NOMO-1 treated with DMSO at 0.1 percent for 48 hours (cell line): ENCODE measurements at regions not wholly inside any gene's neighbourhood (a gene's known extent, or its start where the extent isn't known, plus 50 kb on each side); places are given as distances from the start of the nearest gene placed in this dataset.
"Not testable (repeated sequence)": the region's sequence is repeated elsewhere in the genome, so short reads cannot be mapped to it uniquely, and the experiment has no call there.

Experiments used
- DNase-seq: peaks from one replicate; lab custom pipeline; 2025; ENCODE audit not compliant: unreplicated experiment; lab: John Stamatoyannopoulos, UW

GRCh38 chr14:30417121-30417520 lies 141.8 kb upstream of the G2E3 start:
- DNase-seq, result no peak

- DNase-seq, result no peak
Observed at GRCh38 chr14:30417999-30418398, 141.0 kb upstream of the G2E3 start.

GRCh38 chr14:30419037-30419436 lies 139.9 kb upstream of the G2E3 start:
- DNase-seq, result no peak

GRCh38 chr14:30420515-30420914 lies 138.4 kb upstream of the G2E3 start:
- DNase-seq, result no peak

GRCh38 chr14:30426463-30426862 lies 132.5 kb upstream of the G2E3 start:
- no peak for DNase-seq

GRCh38 chr14:30427401-30427800 lies 131.6 kb upstream of the G2E3 start:
- DNase-seq, result no peak

- no peak for DNase-seq
Observed at GRCh38 chr14:30427846-30428245, 131.1 kb upstream of the G2E3 start.

GRCh38 chr14:30431552-30431951 lies 127.4 kb upstream of the G2E3 start:
- no peak for DNase-seq

- DNase-seq, result no peak
Observed at GRCh38 chr14:30440961-30441360, 118.0 kb upstream of the G2E3 start.

GRCh38 chr14:30443368-30444007 lies 115.5 kb upstream of the G2E3 start:
- DNase-seq, result peak; percentile 2

- DNase-seq, result no peak
Observed at GRCh38 chr14:30444451-30444850, 114.5 kb upstream of the G2E3 start.

GRCh38 chr14:30445011-30445793 lies 113.8 kb upstream of the G2E3 start:
- no peak for DNase-seq

GRCh38 chr14:30445852-30446251 lies 113.1 kb upstream of the G2E3 start:
- no peak for DNase-seq

GRCh38 chr14:30450631-30451545 lies 108.1 kb upstream of the G2E3 start:
- no peak for DNase-seq

- DNase-seq, result no peak
Observed at GRCh38 chr14:30456296-30456695, 102.7 kb upstream of the G2E3 start.

- no peak for DNase-seq
Observed at GRCh38 chr14:30462358-30462757, 96.6 kb upstream of the G2E3 start.

GRCh38 chr14:30464481-30464880 lies 94.5 kb upstream of the G2E3 start:
- DNase-seq, result no peak

GRCh38 chr14:30468354-30468753 lies 90.6 kb upstream of the G2E3 start:
- DNase-seq, result no peak

GRCh38 chr14:30471980-30472379 lies 87.0 kb upstream of the G2E3 start:
- no peak for DNase-seq

GRCh38 chr14:30473846-30474696 lies 84.9 kb upstream of the G2E3 start:
- not testable (repeated sequence) for DNase-seq

GRCh38 chr14:30482276-30482675 lies 76.7 kb upstream of the G2E3 start:
- no peak for DNase-seq
